HEK293 (cell line): ENCODE measurements at regions not wholly inside any gene's neighbourhood (a gene's known extent, or its start where the extent isn't known, plus 50 kb on each side); places are given as distances from the start of the nearest gene placed in this dataset.

Experiments used
- CTCF ChIA-PET: fragments of 350-600 bp; formaldehyde crosslinking; extraction: SDS; loops from one replicate; lab custom pipeline; 2021; ENCODE audit warnings: antibody characterized with exemption; lab: Yijun Ruan, JAX
- POLR2A ChIA-PET: fragments of 300-600 bp; formaldehyde crosslinking; extraction: SDS; loops from one replicate; lab custom pipeline; 2020; ENCODE audit warnings: antibody characterized with exemption, inconsistent platforms; lab: Yijun Ruan, JAX
- H3K27ac ChIP-seq: fragments of 200-500 bp; sonication (Bioruptor generic); 2 replicates; pipeline ENCODE4 v1.5.1; 2014; ENCODE audit warnings: low read depth, low read length, control low read depth, inconsistent platforms; ENCODE audit errors: extremely low read depth
- H3K36me3 ChIP-seq, 2 experiments: fragments of 200-500 bp in 1 of 2; sonication (Bioruptor generic) in 1 of 2; 1 replicate in 1 of 2; 2 replicates in 1 of 2; pipeline ENCODE4 v1.5.1; 2014 to 2017; ENCODE audit warnings: inconsistent platforms in 2 of 2, low read length in 2 of 2; ENCODE audit not compliant: control insufficient read depth in 2 of 2, insufficient read depth in 1 of 2
- H3K4me1 ChIP-seq: fragments of 200-500 bp; sonication (Bioruptor generic); 2 replicates; pipeline ENCODE4 v1.5.1; 2014; ENCODE audit warnings: mild to moderate bottlenecking, low read length, inconsistent platforms; ENCODE audit not compliant: control insufficient read depth, insufficient read depth
- H3K4me3 ChIP-seq: 2 replicates; pipeline ENCODE4 v1.5.1; 2011; ENCODE audit warnings: low read depth, mild to moderate bottlenecking, control low read depth, low read length, moderate library complexity
- H3K9me3 ChIP-seq: fragments of 200-500 bp; sonication (Bioruptor generic); 2 replicates; pipeline ENCODE4 v1.5.1; 2014; ENCODE audit warnings: low read depth, low read length, inconsistent platforms; ENCODE audit not compliant: control insufficient read depth, insufficient read depth
- OSR2 ChIP-seq: fragments of 450-650 bp; formaldehyde crosslinking; IDR thresholded peaks from 2 replicates; pipeline ENCODE4 v1.5.1; 2016; ENCODE audit warnings: missing biosample characterization, missing genetic modification characterization
- OVOL3 ChIP-seq: fragments of 450-650 bp; formaldehyde crosslinking; IDR thresholded peaks from 2 replicates; pipeline ENCODE4 v1.5.1; 2016; ENCODE audit warnings: missing biosample characterization, missing genetic modification characterization
- SP3 ChIP-seq: fragments of 450-650 bp; formaldehyde crosslinking; IDR thresholded peaks from 2 replicates; pipeline ENCODE4 v1.5.1; 2016; ENCODE audit warnings: missing biosample characterization, missing genetic modification characterization
- ZBTB21 ChIP-seq: fragments of 450-650 bp; formaldehyde crosslinking; IDR thresholded peaks from 2 replicates; pipeline ENCODE4 v1.5.1; 2017; ENCODE audit warnings: missing biosample characterization, missing genetic modification characterization
- ZNF175 ChIP-seq: fragments of 450-650 bp; formaldehyde crosslinking; IDR thresholded peaks from 2 replicates; pipeline ENCODE4 v1.5.1; 2016; ENCODE audit warnings: missing biosample characterization, missing genetic modification characterization
- ZNF302 ChIP-seq: fragments of 450-650 bp; formaldehyde crosslinking; IDR thresholded peaks from 2 replicates; pipeline ENCODE4 v1.5.1; 2016; ENCODE audit warnings: missing biosample characterization, missing genetic modification characterization, low read depth
- ZNF354C ChIP-seq: fragments of 450-650 bp; formaldehyde crosslinking; IDR thresholded peaks from 2 replicates; pipeline ENCODE4 v1.5.1; 2016; ENCODE audit warnings: missing biosample characterization, missing genetic modification characterization, low read depth, borderline replicate concordance
- ZNF404 ChIP-seq: fragments of 450-650 bp; formaldehyde crosslinking; IDR thresholded peaks from 2 replicates; pipeline ENCODE4 v1.5.1; 2017; ENCODE audit warnings: missing biosample characterization, missing genetic modification characterization
- ZNF560 ChIP-seq: fragments of 450-650 bp; formaldehyde crosslinking; IDR thresholded peaks from 2 replicates; pipeline ENCODE4 v1.5.1; 2017; ENCODE audit warnings: missing biosample characterization, missing genetic modification characterization, borderline replicate concordance
- TF ChIP-seq, protein P1 (sequence below): fragments of 450-650 bp; formaldehyde crosslinking; IDR thresholded peaks from 2 replicates; pipeline ENCODE4 v1.5.1; 2016; ENCODE audit warnings: missing biosample characterization, missing genetic modification characterization
- TF ChIP-seq, protein P2 (sequence below): fragments of 450-650 bp; formaldehyde crosslinking; IDR thresholded peaks from 2 replicates; pipeline ENCODE4 v1.5.1; 2016; ENCODE audit warnings: missing biosample characterization, missing genetic modification characterization
- TF ChIP-seq, protein P3 (sequence below): fragments of 450-650 bp; formaldehyde crosslinking; IDR thresholded peaks from 2 replicates; pipeline ENCODE4 v1.5.1; 2016; ENCODE audit warnings: missing biosample characterization, missing genetic modification characterization, low read depth
- TF ChIP-seq, protein P4 (sequence below): fragments of 450-650 bp; formaldehyde crosslinking; IDR thresholded peaks from 2 replicates; pipeline ENCODE4 v1.5.1; 2017; ENCODE audit warnings: missing biosample characterization, missing genetic modification characterization
- TF ChIP-seq, protein P5 (sequence below): fragments of 450-650 bp; formaldehyde crosslinking; conservative IDR thresholded peaks from 2 replicates; pipeline ENCODE4 v1.5.1; 2016; ENCODE audit warnings: low read depth, missing biosample characterization, missing genetic modification characterization
- TF ChIP-seq, protein P6 (sequence below): fragments of 450-650 bp; formaldehyde crosslinking; IDR thresholded peaks from 2 replicates; pipeline ENCODE4 v1.5.1; 2016; ENCODE audit warnings: missing biosample characterization, missing genetic modification characterization
- TF ChIP-seq, protein P7 (sequence below): fragments of 450-650 bp; formaldehyde crosslinking; conservative IDR thresholded peaks from 2 replicates; pipeline ENCODE4 v1.5.1; 2016; ENCODE audit warnings: low read depth, missing biosample characterization, missing genetic modification characterization

DNA sequence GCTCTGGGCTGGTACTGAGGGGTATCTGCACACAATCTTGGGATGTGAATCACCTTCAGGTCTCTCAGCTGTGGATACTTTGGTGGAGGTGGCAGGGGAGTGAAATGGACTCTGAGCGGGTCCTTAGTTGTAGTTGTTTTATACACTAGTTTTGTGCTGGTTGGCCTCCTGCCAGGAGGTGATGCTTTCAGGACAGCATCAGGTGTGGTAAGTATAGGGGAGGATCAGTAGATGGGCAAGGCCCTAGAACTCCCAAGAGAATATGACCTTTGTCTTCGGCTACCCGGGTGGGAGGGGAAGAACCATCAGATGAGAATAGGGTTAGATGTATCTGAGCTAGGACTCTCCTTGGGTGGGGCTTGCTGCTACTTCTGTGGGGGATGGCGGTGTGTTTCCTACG, 2284.3 kb upstream of the PCDH20 start (continued):
- TF ChIP-seq, protein P1, sequence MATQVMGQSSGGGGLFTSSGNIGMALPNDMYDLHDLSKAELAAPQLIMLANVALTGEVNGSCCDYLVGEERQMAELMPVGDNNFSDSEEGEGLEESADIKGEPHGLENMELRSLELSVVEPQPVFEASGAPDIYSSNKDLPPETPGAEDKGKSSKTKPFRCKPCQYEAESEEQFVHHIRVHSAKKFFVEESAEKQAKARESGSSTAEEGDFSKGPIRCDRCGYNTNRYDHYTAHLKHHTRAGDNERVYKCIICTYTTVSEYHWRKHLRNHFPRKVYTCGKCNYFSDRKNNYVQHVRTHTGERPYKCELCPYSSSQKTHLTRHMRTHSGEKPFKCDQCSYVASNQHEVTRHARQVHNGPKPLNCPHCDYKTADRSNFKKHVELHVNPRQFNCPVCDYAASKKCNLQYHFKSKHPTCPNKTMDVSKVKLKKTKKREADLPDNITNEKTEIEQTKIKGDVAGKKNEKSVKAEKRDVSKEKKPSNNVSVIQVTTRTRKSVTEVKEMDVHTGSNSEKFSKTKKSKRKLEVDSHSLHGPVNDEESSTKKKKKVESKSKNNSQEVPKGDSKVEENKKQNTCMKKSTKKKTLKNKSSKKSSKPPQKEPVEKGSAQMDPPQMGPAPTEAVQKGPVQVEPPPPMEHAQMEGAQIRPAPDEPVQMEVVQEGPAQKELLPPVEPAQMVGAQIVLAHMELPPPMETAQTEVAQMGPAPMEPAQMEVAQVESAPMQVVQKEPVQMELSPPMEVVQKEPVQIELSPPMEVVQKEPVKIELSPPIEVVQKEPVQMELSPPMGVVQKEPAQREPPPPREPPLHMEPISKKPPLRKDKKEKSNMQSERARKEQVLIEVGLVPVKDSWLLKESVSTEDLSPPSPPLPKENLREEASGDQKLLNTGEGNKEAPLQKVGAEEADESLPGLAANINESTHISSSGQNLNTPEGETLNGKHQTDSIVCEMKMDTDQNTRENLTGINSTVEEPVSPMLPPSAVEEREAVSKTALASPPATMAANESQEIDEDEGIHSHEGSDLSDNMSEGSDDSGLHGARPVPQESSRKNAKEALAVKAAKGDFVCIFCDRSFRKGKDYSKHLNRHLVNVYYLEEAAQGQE (tag by site-specific recombination): no peak
- TF ChIP-seq ZNF302 (tag by site-specific recombination) (no peak), OSR2 (tag by site-specific recombination) (no peak), ZBTB21 (tag by site-specific recombination) (no peak), ZNF404 (no peak), ZNF175 (no peak), ZNF354C (tag by site-specific recombination) (no peak), OVOL3 (tag by site-specific recombination) (no peak), ZNF560 (tag by site-specific recombination) (no peak)
- TF ChIP-seq, protein P2, sequence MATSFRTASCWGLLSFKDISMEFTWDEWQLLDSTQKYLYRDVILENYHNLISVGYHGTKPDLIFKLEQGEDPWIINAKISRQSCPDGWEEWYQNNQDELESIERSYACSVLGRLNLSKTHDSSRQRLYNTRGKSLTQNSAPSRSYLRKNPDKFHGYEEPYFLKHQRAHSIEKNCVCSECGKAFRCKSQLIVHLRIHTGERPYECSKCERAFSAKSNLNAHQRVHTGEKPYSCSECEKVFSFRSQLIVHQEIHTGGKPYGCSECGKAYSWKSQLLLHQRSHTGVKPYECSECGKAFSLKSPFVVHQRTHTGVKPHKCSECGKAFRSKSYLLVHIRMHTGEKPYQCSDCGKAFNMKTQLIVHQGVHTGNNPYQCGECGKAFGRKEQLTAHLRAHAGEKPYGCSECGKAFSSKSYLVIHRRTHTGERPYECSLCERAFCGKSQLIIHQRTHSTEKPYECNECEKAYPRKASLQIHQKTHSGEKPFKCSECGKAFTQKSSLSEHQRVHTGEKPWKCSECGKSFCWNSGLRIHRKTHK (tag by site-specific recombination): no peak
- TF ChIP-seq, protein P3, sequence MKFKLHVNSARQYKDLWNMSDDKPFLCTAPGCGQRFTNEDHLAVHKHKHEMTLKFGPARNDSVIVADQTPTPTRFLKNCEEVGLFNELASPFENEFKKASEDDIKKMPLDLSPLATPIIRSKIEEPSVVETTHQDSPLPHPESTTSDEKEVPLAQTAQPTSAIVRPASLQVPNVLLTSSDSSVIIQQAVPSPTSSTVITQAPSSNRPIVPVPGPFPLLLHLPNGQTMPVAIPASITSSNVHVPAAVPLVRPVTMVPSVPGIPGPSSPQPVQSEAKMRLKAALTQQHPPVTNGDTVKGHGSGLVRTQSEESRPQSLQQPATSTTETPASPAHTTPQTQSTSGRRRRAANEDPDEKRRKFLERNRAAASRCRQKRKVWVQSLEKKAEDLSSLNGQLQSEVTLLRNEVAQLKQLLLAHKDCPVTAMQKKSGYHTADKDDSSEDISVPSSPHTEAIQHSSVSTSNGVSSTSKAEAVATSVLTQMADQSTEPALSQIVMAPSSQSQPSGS: no peak
- TF ChIP-seq, protein P4, sequence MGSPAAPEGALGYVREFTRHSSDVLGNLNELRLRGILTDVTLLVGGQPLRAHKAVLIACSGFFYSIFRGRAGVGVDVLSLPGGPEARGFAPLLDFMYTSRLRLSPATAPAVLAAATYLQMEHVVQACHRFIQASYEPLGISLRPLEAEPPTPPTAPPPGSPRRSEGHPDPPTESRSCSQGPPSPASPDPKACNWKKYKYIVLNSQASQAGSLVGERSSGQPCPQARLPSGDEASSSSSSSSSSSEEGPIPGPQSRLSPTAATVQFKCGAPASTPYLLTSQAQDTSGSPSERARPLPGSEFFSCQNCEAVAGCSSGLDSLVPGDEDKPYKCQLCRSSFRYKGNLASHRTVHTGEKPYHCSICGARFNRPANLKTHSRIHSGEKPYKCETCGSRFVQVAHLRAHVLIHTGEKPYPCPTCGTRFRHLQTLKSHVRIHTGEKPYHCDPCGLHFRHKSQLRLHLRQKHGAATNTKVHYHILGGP (tag by site-specific recombination): no peak
- TF ChIP-seq, protein P5, sequence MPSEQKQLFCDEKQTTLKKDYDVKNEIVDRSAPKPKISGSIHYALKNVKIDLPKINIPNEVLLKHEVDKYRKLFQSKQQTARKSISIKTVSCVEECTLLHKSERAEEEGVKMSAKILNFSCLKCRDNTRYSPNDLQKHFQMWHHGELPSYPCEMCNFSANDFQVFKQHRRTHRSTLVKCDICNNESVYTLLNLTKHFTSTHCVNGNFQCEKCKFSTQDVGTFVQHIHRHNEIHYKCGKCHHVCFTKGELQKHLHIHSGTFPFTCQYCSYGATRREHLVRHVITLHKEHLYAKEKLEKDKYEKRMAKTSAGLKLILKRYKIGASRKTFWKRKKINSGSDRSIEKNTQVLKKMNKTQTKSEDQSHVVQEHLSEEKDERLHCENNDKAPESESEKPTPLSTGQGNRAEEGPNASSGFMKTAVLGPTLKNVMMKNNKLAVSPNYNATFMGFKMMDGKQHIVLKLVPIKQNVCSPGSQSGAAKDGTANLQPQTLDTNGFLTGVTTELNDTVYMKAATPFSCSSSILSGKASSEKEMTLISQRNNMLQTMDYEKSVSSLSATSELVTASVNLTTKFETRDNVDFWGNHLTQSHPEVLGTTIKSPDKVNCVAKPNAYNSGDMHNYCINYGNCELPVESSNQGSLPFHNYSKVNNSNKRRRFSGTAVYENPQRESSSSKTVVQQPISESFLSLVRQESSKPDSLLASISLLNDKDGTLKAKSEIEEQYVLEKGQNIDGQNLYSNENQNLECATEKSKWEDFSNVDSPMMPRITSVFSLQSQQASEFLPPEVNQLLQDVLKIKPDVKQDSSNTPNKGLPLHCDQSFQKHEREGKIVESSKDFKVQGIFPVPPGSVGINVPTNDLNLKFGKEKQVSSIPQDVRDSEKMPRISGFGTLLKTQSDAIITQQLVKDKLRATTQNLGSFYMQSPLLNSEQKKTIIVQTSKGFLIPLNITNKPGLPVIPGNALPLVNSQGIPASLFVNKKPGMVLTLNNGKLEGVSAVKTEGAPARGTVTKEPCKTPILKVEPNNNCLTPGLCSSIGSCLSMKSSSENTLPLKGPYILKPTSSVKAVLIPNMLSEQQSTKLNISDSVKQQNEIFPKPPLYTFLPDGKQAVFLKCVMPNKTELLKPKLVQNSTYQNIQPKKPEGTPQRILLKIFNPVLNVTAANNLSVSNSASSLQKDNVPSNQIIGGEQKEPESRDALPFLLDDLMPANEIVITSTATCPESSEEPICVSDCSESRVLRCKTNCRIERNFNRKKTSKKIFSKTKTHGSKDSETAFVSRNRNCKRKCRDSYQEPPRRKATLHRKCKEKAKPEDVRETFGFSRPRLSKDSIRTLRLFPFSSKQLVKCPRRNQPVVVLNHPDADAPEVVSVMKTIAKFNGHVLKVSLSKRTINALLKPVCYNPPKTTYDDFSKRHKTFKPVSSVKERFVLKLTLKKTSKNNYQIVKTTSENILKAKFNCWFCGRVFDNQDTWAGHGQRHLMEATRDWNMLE (tag by site-specific recombination): no peak
- TF ChIP-seq, all 188 proteins: peak for 0

DNA sequence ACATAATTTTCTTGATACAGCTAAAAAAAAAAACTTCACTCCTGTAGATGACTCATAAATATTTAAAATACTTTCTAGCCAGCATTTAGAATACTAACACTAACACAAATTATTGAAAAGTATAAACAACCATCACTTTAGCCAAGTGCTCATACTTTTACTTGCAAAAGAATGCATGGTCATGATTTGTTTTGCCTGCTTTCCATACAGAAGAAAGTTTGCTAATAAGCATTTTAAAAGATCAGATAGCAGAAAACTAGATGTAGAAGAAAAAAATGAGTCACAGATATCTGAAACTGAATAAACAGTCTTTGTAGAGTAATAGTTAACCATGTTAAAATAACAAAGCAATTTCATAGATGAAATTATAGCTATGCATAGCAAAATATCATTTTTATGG, 2280.4 kb upstream of the PCDH20 start:
- Histone ChIP-seq H3K4me1 (no peaks in the 10 kb centered on the region), H3K27ac (no peak overlapping the region), H3K4me3 (no peak overlapping the region), H3K9me3 (no peaks in the 10 kb centered on the region), H3K36me3 (no peaks in the 10 kb centered on the region)
- CTCF ChIA-PET: interaction anchor here (0.7 kb wide), 1 partner anchor 833 kb away, joined by 5 read pairs; no protein-coding TSS in a partner anchor
- POLR2A ChIA-PET: no interaction called here
- no peak for TF ChIP-seq SP3 (tag by site-specific recombination)
- TF ChIP-seq, protein P6, sequence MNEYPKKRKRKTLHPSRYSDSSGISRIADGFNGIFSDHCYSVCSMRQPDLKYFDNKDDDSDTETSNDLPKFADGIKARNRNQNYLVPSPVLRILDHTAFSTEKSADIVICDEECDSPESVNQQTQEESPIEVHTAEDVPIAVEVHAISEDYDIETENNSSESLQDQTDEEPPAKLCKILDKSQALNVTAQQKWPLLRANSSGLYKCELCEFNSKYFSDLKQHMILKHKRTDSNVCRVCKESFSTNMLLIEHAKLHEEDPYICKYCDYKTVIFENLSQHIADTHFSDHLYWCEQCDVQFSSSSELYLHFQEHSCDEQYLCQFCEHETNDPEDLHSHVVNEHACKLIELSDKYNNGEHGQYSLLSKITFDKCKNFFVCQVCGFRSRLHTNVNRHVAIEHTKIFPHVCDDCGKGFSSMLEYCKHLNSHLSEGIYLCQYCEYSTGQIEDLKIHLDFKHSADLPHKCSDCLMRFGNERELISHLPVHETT (tag by site-specific recombination): no peak
- TF ChIP-seq, protein P7, sequence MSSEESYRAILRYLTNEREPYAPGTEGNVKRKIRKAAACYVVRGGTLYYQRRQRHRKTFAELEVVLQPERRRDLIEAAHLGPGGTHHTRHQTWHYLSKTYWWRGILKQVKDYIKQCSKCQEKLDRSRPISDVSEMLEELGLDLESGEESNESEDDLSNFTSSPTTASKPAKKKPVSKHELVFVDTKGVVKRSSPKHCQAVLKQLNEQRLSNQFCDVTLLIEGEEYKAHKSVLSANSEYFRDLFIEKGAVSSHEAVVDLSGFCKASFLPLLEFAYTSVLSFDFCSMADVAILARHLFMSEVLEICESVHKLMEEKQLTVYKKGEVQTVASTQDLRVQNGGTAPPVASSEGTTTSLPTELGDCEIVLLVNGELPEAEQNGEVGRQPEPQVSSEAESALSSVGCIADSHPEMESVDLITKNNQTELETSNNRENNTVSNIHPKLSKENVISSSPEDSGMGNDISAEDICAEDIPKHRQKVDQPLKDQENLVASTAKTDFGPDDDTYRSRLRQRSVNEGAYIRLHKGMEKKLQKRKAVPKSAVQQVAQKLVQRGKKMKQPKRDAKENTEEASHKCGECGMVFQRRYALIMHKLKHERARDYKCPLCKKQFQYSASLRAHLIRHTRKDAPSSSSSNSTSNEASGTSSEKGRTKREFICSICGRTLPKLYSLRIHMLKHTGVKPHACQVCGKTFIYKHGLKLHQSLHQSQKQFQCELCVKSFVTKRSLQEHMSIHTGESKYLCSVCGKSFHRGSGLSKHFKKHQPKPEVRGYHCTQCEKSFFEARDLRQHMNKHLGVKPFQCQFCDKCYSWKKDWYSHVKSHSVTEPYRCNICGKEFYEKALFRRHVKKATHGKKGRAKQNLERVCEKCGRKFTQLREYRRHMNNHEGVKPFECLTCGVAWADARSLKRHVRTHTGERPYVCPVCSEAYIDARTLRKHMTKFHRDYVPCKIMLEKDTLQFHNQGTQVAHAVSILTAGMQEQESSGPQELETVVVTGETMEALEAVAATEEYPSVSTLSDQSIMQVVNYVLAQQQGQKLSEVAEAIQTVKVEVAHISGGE (tag by site-specific recombination): no peak
